ENCODE measurements at regions not wholly inside any gene's neighbourhood (a gene's known extent, or its start where the extent isn't known, plus 50 kb on each side); places are given as distances from the start of the nearest gene placed in this dataset.

- DNase-seq (ENCODE audit: low spot score), result no peak
These were observed 535.2 kb downstream of the METTL4 start for GRCh38 chr18:2036086-2036485.

- DNase-seq (ENCODE audit: low spot score), result no peak
These were observed 531.0 kb downstream of the METTL4 start for GRCh38 chr18:2040279-2040678.

DNA sequence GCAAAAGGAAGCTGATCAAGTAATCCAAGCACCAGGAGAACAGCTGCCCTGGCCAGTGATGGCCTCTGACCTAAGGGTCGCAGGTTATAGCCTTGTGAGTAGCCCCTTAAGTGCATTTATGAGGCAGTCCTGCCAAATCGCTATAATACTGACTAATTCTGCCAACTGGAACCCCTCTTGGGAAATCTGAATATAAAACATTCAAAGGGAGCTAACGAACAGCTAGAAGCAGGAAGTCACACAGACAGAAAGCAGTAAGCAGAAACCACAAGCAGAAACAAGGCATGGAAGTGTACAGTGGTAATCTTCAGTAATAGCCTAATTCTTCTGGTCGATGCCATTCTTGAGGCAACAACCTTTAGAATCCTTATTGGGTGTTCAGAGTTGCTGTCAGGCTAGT is 521.3 kb downstream of the METTL4 start:
- DNase-seq (ENCODE audit: low spot score), result no peak

GRCh38 chr18:2050702-2051201 is 520.6 kb downstream of the METTL4 start:
- no peak for DNase-seq (ENCODE audit: low spot score)

GRCh38 chr18:2053490-2054089 is 517.7 kb downstream of the METTL4 start:
- DNase-seq (ENCODE audit: low spot score), result no peak

DNA sequence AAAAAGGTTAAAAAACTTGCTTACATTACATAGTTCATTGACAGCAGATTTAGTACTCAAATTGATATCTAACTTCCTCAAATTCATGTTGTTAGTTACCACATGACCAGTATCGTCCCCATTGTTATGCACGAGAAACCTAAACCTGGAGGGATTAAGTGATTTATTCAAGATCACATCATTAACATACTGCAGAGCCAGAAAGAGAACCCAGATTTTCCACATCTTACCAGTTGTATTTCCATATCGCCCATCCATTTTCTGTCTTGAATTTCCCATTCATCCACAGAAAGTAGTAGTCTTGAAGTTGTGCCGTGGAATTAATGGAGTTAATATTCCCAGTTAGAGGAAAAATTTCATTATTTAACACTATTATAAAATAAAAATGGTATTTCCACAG is 512.0 kb downstream of the METTL4 start:
- DNase-seq (ENCODE audit: low spot score), result no peak

DNA sequence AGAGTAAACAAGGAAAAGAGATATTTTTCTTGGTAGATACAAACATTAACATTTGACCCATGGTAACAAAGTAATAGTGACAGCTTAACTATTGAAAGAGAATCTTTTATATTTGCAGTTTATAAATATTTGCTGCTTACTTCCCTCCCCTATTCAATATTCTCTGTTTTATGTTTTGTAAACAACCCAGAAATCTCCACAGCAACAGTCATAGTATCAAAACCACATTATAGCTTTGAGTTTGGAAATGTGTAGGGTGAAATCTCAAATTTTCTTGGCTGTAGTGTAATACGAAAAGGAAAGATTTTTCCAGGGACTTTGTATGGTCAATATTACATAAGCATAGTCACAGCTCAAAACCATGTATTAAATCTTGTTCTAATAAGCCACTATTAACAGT is 511.2 kb downstream of the METTL4 start:
- no peak for DNase-seq (ENCODE audit: low spot score)

DNA sequence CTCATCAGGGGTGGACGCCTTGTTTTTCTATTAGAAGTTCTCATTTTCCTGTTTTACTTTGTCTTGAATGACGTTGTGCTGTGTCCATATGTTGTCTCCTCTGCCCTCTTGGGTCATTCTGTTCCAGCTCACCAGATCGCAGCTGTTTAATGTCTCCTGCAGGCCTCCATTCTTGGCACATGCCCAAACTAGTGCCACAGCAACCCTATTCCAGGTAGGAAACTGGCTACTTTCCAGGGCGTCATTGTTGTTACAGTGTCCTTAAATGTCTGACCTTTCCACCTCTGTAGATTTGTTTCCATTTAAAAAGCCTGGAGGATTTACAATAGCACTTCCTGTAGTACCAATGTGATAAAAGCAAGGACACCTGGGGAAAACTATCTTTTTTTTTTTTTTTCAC is 500.7 kb downstream of the METTL4 start:
- DNase-seq (ENCODE audit: low spot score), result no peak

GRCh38 chr18:2075499-2075898 is 495.8 kb downstream of the METTL4 start:
- no peak for DNase-seq (ENCODE audit: low spot score)

DNA sequence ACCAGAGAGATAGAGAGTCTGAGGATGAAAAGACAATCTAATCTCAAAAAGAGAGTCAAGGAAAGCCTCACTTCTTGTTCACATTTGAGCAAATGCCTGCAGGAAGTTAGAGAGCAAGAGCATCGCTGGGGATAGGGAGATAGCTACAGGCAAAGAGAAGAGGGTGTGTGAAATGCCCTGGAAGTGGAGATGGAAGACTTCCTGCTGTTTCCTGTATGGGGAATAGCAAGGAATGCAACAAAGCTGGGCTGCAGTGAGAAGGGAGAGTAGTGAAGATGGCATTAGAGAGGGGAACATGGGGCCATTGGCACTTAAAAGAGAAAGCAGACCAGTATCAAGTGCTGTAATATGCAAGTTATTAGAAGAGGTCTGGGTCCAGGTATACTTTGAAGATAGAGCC is 488.6 kb downstream of the METTL4 start:
- no peak for DNase-seq (ENCODE audit: low spot score)

DNA sequence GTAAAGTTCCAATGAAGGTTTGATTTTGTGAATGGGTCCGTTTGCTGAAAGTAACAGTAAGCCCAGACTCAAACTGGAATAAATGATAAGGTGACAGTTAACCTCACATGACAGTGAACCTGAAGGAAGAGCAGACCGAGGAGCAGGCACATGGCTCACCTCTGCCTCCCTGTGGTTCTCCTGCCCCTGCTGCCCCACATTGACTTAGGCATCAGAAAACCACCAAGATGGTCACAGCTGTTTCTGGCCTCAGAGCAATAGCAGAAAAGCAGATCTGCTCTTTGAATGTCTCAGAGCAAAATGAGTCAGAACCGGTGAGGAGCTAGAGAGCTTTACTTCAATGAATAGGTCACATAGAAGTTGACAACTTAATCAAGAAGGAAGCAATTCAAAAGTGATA is 487.6 kb downstream of the METTL4 start:
- DNase-seq (ENCODE audit: low spot score), result peak; percentile 6

DNA sequence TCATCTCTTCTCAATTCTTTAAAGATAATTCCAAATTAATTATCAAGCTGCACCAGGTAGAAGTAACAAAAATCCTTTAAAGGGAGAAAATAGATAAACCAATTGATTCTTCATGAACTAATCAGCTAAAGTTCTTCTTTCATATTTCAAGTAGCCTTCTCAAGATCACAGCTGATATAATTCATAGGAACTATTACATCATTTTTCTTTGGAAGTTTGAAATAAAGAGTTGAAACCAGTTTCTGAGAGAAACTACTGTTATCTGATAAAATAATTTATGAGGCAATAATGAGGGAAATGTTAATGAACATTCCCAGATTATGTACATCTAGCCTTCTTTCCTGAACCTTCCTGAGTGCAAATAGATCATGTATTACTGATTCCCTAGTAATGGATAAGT is 484.9 kb downstream of the METTL4 start:
- no peak for DNase-seq (ENCODE audit: low spot score)

GRCh38 chr18:2087877-2088673 is 483.2 kb downstream of the METTL4 start:
- no peak for DNase-seq (ENCODE audit: low spot score)

- no peak for DNase-seq (ENCODE audit: low spot score)
These were observed 481.9 kb downstream of the METTL4 start for GRCh38 chr18:2089396-2089795.

GRCh38 chr18:2091937-2092336 is 479.4 kb downstream of the METTL4 start:
- no peak for DNase-seq (ENCODE audit: low spot score)

DNA sequence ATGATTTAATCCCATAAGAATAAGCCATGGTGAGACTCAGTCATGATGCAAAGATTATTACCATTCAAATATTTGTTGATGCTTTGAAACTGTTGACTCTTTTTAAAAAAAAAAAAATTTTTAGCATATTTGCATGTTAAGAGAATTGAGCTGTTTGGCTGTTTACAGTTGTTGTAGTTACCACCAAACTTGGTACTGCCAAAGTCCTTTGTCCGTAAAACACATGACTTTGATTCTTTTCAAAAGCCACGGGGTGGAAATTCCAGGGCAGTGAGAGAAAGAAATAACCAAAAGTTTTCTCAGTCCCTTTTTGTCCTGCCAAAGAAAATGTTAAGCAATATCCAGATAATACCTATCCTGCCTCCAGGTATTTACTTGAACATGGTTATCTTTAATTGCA is 474.8 kb downstream of the METTL4 start:
- no peak for DNase-seq (ENCODE audit: low spot score)

- DNase-seq (ENCODE audit: low spot score), result no peak
These were observed 470.6 kb downstream of the METTL4 start for GRCh38 chr18:2100694-2101213.

DNA sequence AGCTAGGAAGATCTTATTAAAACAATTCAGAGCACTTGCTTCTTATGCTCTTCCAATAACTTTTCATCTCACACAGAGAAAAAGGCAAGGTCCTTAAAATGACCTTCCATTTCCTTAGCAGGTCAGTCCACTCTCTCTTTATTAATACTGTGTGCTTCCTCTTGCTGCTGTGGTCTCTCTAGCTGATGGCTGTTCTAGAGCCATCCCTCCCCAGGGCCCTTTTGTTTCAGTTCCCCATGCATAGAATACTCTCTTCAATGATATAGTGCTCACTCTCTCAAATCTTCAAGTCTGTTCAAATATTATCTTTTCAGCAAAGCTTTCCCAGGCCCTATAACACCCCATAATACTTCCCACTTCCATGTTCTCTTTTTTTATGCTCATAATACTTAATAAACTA is 469.3 kb downstream of the METTL4 start:
- DNase-seq (ENCODE audit: low spot score), result no peak

- DNase-seq (ENCODE audit: low spot score), result no peak
These were observed 468.0 kb downstream of the METTL4 start for GRCh38 chr18:2103299-2103698.

- DNase-seq (ENCODE audit: low spot score), result peak; percentile 42
These were observed 466.5 kb downstream of the METTL4 start for GRCh38 chr18:2104620-2105462.

DNA sequence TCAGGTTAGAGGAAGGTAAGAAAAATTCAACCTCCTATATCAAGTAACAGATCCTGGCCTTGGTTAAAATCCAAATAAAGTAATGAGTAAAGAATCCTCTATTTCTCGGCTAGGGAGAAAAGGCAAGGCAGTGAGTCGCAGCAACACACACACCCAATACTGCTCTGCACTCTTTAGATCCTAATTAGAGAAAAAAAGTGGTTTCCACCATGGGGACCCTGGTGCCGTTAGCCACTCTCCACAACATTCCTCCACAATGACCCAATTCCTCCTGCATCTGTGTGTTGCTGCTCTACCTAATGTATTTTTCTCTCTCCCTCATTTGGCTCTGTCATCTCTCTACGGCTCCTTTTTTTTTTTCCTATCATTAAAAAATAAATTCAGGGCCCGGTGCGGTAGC is 462.7 kb downstream of the METTL4 start:
- DNase-seq (ENCODE audit: low spot score), result no peak

DNA sequence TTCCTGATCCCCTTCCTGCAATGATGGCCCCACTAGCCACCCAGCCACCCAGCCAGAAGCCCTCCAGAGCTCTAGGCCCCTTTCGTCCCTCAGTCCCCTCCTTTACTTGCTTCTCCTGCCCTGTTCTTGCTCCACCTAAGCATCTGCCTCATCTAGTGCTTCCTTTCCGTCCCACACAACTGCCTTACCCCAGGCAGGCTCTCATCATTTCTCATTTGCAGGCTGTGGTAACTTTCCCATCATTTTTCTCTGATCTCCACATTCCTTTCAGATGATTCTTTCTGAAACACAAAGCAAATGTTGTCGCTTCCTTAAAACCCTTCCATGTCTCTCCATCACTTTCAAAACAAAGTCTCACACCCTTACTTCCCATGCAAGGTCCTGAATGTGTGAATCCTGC is 459.8 kb downstream of the METTL4 start:
- no peak for DNase-seq (ENCODE audit: low spot score)

All from activated CD4-positive, alpha-beta T cell treated with anti-CD3 and anti-CD28 coated beads, Interleukin-2, Interleukin-4, amounts not matched to agents 100 ng/mL and 50 ng/mL, durations not matched to agents 16 hours and 8 hours (primary cell).